GM10266 (cell line): ENCODE measurements at regions not wholly inside any gene's neighbourhood (a gene's known extent, or its start where the extent isn't known, plus 50 kb on each side); places are given as distances from the start of the nearest gene placed in this dataset.

Experiments used
- DNase-seq: peaks from one replicate; pipeline ENCODE4 v3.0.0; 2012; ENCODE audit errors: extremely low spot score
- TF ChIP-seq, protein P1 (sequence below): IDR thresholded peaks from 2 replicates; pipeline ENCODE4 v1.5.1; 2012; ENCODE audit warnings: mild to moderate bottlenecking, low read depth; ENCODE audit not compliant: control insufficient read depth, insufficient read depth; ENCODE audit errors: missing control alignments

DNA sequence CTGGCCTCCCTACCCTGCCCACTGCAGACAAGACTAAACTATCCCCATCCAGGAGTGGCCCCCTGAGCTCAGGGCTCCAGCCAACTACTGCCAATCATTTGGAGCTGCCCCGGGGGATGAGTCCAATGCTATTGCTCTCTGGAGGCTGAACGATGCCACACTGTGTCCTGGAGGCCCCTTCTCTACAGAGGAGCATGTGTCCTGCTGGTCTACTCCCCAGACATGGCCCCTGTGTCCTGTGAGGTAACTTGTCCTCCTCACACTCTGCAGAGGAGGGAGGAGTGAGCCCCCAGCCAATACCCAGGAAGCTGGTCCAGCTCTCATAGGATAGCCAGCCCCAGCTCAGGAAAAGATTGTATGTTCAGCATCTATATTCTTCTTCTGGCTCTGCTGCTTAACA, 159.1 kb upstream of the GPR12 start:
- TF ChIP-seq, protein P1, sequence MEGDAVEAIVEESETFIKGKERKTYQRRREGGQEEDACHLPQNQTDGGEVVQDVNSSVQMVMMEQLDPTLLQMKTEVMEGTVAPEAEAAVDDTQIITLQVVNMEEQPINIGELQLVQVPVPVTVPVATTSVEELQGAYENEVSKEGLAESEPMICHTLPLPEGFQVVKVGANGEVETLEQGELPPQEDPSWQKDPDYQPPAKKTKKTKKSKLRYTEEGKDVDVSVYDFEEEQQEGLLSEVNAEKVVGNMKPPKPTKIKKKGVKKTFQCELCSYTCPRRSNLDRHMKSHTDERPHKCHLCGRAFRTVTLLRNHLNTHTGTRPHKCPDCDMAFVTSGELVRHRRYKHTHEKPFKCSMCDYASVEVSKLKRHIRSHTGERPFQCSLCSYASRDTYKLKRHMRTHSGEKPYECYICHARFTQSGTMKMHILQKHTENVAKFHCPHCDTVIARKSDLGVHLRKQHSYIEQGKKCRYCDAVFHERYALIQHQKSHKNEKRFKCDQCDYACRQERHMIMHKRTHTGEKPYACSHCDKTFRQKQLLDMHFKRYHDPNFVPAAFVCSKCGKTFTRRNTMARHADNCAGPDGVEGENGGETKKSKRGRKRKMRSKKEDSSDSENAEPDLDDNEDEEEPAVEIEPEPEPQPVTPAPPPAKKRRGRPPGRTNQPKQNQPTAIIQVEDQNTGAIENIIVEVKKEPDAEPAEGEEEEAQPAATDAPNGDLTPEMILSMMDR, result no peak
- DNase-seq, result no peak

DNA sequence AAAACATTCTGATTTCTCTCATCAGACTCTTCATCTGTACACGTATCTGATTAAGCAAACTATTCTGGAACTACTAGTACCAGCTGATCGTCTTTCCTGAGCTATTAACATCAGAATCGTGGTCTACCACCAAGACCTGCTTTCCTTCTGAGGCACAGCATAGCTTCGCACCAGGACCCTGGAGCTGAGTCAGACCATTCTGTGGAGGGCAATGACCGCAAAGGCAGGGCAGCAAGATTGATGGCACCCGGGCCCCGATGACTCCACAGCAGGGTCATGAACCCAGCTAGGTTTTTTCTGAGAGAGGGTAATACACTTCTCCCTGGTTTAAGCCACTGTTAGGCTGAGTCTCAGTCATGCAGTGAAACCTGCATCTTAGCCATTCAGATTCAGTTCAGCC, 158.7 kb upstream of the GPR12 start:
- TF ChIP-seq, protein P1, result no peak

DNA sequence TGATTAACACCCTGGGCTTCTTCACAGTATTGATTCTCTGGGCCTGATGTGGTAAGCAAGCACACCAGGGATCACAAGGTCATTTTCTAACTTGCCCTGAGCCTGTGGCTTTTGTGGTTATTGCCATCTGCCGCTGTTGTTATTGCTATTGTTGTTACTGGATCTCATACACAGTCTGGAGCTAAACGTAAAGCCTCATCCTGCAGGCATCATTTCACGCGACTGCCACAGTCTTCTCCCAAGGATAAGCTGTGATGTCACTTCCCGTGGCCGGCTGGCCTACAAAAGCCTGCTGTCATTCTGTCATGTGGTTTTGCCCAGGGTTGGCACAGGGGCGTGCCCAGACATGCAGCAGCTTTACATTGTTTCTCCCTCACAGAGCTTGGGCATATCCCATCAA, 154.0 kb upstream of the GPR12 start:
- DNase-seq, result no peak

More for the DNA sequence above, 158.7 kb upstream of the GPR12 start:
- DNase-seq, result no peak

DNA sequence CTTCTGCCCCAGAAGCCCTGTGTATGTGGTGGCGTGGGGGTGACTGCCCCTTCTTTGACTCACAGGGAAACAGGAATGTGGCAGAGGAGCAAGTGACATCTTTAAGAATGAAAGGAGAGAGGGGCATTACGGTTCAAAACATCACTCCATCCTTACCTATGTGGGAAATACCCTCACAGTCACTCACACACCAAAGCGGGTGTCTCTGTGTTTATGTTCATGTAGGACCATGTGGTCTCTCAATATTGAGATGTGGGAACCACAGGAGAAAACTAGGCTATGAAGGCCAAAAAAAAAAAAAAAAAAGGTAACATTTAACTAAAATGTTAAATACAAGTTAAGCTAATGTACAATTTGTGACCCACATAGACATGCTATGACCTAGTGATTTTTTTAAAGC, 153.6 kb upstream of the GPR12 start:
- TF ChIP-seq, protein P1, result no peak
- no peak for DNase-seq

More for the DNA sequence above, 154.0 kb upstream of the GPR12 start:
- TF ChIP-seq, protein P1, result no peak

DNA sequence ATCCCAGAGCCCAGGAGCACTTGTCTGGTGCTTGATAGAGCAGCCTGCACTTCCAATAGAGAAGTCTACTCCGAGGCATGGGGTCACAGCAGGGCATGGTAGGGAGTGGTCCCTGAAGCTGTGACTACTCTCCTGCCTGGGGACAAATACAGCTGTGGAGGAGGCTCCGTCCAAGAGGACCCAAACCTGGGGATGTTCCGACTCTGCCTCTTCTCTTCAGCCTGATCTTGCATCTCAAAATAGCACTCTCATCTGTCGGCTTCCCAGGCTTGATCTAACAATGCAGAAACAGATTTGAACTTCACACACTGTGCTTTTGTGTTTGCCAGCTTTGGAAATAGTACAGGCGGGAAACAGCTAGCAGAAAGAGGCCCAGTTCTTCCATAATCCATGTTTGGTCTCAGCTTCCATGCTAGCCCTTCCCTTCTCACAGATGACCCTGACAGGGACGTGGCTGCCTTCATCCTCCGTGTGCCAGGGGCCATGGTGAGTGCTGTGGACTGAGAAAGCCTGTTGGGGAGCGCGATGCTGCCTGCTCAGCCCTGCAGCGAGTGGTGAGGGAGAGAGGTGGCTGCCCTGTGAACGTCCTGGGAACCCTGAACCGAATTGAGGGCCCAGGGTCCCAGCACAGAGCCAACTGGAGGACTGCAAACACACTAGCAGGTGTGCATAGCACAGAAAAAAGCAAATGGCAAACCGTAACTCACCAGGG, 150.3 kb upstream of the GPR12 start:
- DNase-seq, result no peak
- TF ChIP-seq, protein P1, result no peak

DNA sequence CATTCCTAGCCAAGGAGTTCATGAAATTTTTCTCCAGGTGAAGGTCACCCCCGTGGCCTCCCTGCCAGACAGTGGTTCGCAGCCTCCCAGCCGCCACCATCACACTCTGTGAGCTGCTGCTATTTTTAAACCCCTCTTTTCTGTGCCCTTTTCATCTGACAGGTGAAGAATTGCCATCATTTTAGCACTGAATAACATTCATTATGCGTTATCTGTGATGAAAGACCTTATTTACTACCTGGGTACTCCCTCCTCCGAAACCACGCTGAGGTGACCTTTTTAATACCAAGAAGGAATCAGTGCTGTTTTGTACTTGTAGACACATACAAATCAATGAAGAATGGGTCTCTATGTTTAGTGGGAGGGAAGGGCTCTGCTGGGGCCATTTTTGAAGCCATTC, 148.9 kb upstream of the GPR12 start:
- TF ChIP-seq, protein P1, result no peak
- DNase-seq, result no peak

DNA sequence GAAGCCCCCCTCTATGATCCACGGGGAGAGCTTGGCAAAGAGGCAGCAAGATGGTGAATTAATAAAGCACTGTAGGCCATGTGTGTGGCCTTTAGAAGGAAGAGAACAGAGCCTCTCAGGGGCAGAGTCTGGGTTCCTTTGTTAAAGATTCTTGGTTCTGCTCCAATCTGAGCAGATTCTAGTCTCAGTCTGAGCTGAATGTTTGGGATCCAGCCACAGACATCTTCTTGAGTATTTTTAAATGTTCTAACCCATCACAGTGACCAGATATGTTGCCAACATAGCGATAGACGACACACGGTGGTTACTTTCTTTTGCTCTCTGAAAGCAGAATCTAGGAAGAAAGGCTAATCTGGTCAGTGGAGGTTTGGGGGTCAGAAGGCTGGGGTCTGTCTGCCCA, 147.5 kb upstream of the GPR12 start:
- no peak for DNase-seq
- TF ChIP-seq, protein P1, result no peak
